Testis (tissue), 2 donors: ENCODE measurements at regions not wholly inside any gene's neighbourhood (a gene's known extent, or its start where the extent isn't known, plus 50 kb on each side); places are given as distances from the start of the nearest gene placed in this dataset.
A peak's percentile ranks its signal among the peaks of the same experiment; 100 is the strongest.

Source experiments
- DNase-seq: peaks from one replicate; pipeline ENCODE4 v3.0.0-alpha.2; 2019
- H3K27ac ChIP-seq, 2 donors: fragments of 200-600 bp; sonication (generic); one replicate each; pipeline ENCODE4 v1.5.1; 2019
- H3K27me3 ChIP-seq: fragments of 200-600 bp; sonication (generic); one replicate; pipeline ENCODE4 v1.5.1; 2019
- H3K36me3 ChIP-seq: fragments of 200-600 bp; sonication (generic); one replicate; pipeline ENCODE4 v1.5.1; 2017; ENCODE audit warnings: low read depth; ENCODE audit errors: missing control alignments
- H3K4me1 ChIP-seq: fragments of 200-600 bp; sonication (generic); one replicate; pipeline ENCODE4 v1.5.1; 2019
- H3K4me3 ChIP-seq, 2 donors: fragments of 200-600 bp; sonication (generic); one replicate each; pipeline ENCODE4 v1.5.1; 2017 to 2019
- H3K9me3 ChIP-seq: fragments of 200-600 bp; sonication (generic); one replicate; pipeline ENCODE4 v1.5.1; 2017
- POLR2A ChIP-seq: fragments of 450-650 bp; IDR thresholded peaks from one replicate; pipeline ENCODE4 v1.6.1; 2017; ENCODE audit warnings: antibody characterized with exemption, mild to moderate bottlenecking, moderate library complexity
- WGBS, 2 donors: methylation state at CpG; one replicate each; pipeline ENCODE4 v1.1.5; 2018; 5-methylcytosine and 5-hydroxymethylcytosine counted together
- intact Hi-C: fragments of 100-400 bp; cut with DNase I; formaldehyde crosslinking; loops from one replicate; pipeline ENCODE4 v1.15.1; 2023; ENCODE audit warnings: low total_unique reads
- TF ChIP-seq, protein P1 (sequence below), 3 experiments: fragments of 450-650 bp in 2 of 3; fragments of 200-600 bp in 1 of 3; sonication (generic) in 1 of 3; IDR thresholded peaks; one replicate each; pipeline ENCODE4 v1.5.1; 2016 to 2019; ENCODE audit warnings: antibody characterized with exemption in 3 of 3, mild to moderate bottlenecking in 2 of 3, moderate library complexity in 1 of 3

DNA sequence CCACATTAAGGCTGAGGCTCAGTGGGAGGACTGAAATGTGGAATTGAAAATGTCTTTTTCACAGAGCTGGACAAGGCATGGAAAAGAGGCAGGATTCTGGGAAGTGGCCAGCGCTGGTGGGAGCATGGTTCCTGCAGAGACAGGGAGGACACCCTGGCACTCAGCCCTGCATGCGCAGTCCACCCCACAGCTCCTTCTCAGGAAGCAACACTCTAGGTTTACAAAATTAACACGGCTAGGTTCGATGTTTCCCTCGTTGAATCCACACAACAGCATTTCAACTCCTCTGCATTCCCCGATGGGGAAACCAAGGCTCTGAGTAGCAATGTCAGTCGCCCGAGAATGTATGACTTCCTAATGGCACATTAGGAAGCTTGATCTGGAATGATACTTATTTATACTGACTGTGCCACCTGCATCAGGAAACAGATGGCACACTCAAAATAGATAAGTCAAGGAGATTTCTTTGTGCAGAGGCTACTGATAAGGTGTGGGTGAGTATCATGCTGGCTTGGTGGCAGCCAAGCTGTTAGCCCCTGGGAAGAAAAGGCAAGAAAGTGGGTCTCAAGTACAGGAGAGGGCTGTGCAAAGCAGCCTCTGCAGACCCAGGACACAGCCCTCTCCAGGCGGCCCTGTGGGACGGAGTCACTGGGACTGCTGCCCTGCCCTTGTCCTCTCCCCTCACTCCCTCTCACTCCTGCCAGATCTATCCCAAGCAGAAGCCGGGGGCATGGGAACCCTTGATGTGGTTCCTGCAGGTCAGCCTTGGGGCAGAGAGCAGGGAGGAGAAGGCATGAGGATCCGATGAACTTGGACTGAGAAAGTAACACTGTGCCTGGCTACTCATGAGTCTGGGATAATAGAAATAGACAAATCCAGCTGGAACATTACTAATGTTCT lies 158.4 kb upstream of the FHL2 start:
- DNase-seq, result peak; percentile 66
- no peak for TF ChIP-seq POLR2A
- TF ChIP-seq, protein P1, sequence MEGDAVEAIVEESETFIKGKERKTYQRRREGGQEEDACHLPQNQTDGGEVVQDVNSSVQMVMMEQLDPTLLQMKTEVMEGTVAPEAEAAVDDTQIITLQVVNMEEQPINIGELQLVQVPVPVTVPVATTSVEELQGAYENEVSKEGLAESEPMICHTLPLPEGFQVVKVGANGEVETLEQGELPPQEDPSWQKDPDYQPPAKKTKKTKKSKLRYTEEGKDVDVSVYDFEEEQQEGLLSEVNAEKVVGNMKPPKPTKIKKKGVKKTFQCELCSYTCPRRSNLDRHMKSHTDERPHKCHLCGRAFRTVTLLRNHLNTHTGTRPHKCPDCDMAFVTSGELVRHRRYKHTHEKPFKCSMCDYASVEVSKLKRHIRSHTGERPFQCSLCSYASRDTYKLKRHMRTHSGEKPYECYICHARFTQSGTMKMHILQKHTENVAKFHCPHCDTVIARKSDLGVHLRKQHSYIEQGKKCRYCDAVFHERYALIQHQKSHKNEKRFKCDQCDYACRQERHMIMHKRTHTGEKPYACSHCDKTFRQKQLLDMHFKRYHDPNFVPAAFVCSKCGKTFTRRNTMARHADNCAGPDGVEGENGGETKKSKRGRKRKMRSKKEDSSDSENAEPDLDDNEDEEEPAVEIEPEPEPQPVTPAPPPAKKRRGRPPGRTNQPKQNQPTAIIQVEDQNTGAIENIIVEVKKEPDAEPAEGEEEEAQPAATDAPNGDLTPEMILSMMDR (IDR thresholded peaks at IDR 0.05), result no peak
- H3K27ac ChIP-seq, result peak overlapping the region in 1 of 2 donors; percentile 19
- H3K4me3 ChIP-seq, result no peak overlapping the region
- peaks cover 17% of the 10 kb centered on the region for H3K4me1 ChIP-seq
- H3K9me3 ChIP-seq, result no peaks in the 10 kb centered on the region
- no peaks in the 10 kb centered on the region for H3K36me3 ChIP-seq
- intact Hi-C loops, result no loop called here
- 33 to 34% methylated on average over 12 of the region's 12 CpGs for WGBS, 2 donors
- H3K27me3 ChIP-seq, result no peaks in the 10 kb centered on the region

DNA sequence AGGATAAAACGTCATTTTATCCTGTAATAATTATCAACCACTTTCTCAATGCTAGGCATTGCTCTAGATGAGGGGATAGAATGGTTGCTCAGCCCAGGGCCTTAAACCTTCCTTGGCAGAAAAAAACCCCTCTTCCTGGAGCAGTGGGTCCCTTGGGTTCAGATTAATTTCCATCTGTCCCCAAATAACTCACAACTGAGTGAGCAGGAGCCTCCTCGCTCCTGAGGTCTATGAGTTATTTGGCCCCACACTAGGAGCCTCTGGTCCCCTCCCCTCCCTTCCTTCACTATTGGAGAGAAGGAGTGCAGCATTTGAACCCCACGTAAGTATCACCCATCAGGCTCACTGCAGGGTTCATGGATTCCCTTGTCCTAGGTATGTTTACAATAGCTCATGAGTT lies 157.5 kb upstream of the FHL2 start:
- H3K27me3 ChIP-seq, result no peaks in the 10 kb centered on the region
- no peak overlapping the region for H3K4me3 ChIP-seq
- no peak for DNase-seq
- H3K4me1 ChIP-seq, result peaks cover 17% of the 10 kb centered on the region
- H3K36me3 ChIP-seq, result no peaks in the 10 kb centered on the region
- TF ChIP-seq, protein P1 (IDR thresholded peaks at IDR 0.05), result no peak
- no peak for TF ChIP-seq POLR2A
- H3K27ac ChIP-seq, result no peak overlapping the region
- no peaks in the 10 kb centered on the region for H3K9me3 ChIP-seq
- WGBS, 2 donors, result 75 to 94% methylated on average over 3 of the region's 3 CpGs
- intact Hi-C loops, result no loop called here

DNA sequence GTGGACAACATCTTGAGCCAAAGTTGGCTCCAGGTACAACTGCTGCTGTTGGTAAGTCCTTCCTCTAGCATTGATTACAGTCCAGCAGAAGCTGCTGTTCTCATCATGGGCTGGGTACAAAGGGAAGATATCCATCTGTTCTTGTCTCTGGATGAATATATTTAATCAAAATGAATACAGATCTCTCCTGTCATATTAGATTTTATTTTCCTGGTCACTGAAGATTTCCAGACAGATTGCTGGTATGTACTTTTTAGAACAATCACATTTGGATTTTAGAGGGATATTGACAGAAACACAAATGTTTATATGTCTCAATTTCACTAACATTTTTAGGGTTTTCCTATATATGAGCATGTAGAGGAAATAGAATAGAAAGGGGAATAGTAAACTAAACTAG lies 155.4 kb upstream of the FHL2 start:
- TF ChIP-seq, protein P1 (IDR thresholded peaks at IDR 0.05), result no peak
- Histone ChIP-seq H3K4me1 (peaks cover 17% of the 10 kb centered on the region), H3K4me3 (no peak overlapping the region), H3K9me3 (no peaks in the 10 kb centered on the region), H3K27me3 (no peaks in the 10 kb centered on the region), H3K27ac (no peak overlapping the region), H3K36me3 (no peaks in the 10 kb centered on the region)
- intact Hi-C loops, result no loop called here
- DNase-seq, result no peak

DNA sequence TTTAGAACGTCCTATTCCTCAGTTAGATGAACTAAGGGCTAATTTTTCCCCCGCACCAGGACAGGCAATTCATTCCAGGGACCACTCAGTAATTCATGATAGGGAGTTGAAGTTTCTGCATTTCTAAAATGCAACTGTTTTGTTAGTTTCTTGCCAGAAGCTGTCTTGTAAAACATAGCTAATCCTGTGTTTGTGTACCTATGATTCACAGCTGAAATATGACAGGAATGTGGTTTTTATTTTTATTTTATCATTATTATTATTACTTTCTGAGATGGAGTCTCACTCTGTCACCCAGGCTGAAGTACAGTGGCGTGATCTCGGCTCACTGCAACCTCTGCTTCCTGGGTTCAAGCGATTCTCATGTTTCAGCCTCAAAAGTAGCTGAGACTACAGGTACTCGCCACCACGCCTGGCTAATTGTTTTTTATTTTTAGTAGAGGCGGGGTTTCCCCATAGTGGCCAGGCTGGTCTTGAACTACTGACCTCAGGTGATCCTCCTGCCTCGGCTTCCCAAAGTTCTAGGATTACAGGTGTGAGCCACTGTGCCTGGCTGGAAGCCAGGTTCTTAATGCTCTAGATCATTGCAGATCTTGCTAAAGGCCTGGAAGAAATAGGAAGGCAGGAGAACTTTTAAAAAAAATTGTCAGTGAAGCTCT lies 154.8 kb upstream of the FHL2 start:
- no peaks in the 10 kb centered on the region for H3K36me3 ChIP-seq
- 56 to 65% methylated on average over 9 of the region's 9 CpGs for WGBS, 2 donors
- DNase-seq, result no peak
- H3K4me1 ChIP-seq, result peaks cover 17% of the 10 kb centered on the region
- H3K27ac ChIP-seq, result no peak overlapping the region
- no peaks in the 10 kb centered on the region for H3K9me3 ChIP-seq
- intact Hi-C loops, result no loop called here
- no peaks in the 10 kb centered on the region for H3K27me3 ChIP-seq
- TF ChIP-seq, protein P1 (IDR thresholded peaks at IDR 0.05), result no peak
- no peak for TF ChIP-seq POLR2A
- H3K4me3 ChIP-seq, result no peak overlapping the region
